ENCODE measurements at regions not wholly inside any gene's neighbourhood (a gene's known extent, or its start where the extent isn't known, plus 50 kb on each side); places are given as distances from the start of the nearest gene placed in this dataset.

DNA sequence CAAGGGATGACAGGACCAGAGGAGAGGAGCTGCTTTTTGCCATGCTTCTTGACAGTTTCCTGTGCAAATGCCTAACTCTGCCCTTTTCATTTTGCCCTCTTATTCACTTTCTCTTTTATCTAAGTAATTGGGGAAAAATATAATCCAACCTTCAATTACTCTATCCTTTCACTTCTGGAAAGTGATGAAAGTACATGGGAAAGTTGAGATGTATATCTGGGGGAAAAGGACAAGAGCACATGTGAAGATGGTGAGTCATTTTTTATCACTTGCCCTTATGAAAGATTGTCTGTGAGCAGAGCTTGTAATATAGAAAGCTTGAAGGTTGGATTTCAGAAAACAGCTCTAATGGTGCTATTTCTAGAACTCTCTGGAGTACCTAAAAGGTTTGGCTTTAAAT lies 1070.7 kb downstream of the CNTNAP5 start:
- H3K4me3 ChIP-seq, result no peak overlapping the region
- no peak for DNase-seq
- no peaks in the 10 kb centered on the region for H3K27me3 ChIP-seq
- H3K36me3 ChIP-seq, result no peaks in the 10 kb centered on the region
- TF ChIP-seq CTCF (IDR thresholded peaks at IDR 0.05), result no peak
- no peak for TF ChIP-seq POLR2A (IDR thresholded peaks at IDR 0.05)
- no peaks in the 10 kb centered on the region for H3K4me1 ChIP-seq
- no peaks in the 10 kb centered on the region for H3K9me3 ChIP-seq
- H3K27ac ChIP-seq, result no peak overlapping the region

DNA sequence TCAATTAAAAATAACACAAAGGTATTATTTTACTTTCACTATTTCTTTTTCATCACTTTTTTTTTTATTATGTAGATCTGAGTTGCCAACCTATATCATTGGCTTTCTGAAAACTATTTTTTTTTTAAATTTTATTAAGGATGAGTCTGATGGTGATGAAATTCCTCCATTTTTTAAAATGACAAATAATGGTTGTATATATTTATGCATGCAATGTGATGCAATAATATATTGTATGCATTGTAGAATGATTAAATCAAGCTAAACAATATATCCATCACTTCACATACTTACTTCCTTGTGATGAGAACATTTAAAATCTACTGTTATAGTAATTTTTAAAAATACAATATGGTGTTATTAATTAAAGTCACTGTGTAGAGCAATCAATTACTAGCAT lies 1081.6 kb downstream of the CNTNAP5 start:
- Histone ChIP-seq H3K27me3 (no peaks in the 10 kb centered on the region), H3K36me3 (no peaks in the 10 kb centered on the region), H3K9me3 (no peaks in the 10 kb centered on the region), H3K4me1 (no peaks in the 10 kb centered on the region), H3K27ac (no peak overlapping the region), H3K4me3 (no peak overlapping the region)
- DNase-seq, result no peak
- no peak for TF ChIP-seq CTCF (IDR thresholded peaks at IDR 0.05)

- no peak overlapping the region for H3K27ac ChIP-seq
- no peak overlapping the region for H3K4me3 ChIP-seq
- TF ChIP-seq CTCF (IDR thresholded peaks at IDR 0.05), result no peak
- no peak for TF ChIP-seq POLR2A (IDR thresholded peaks at IDR 0.05)
- no peak for DNase-seq
- no peaks in the 10 kb centered on the region for H3K36me3 ChIP-seq
- H3K4me1 ChIP-seq, result no peaks in the 10 kb centered on the region
- H3K9me3 ChIP-seq, result no peaks in the 10 kb centered on the region
- no peaks in the 10 kb centered on the region for H3K27me3 ChIP-seq
These were observed 1082.4 kb downstream of the CNTNAP5 start for GRCh38 chr2:125107446-125107845.

GRCh38 chr2:125108251-125108650 lies 1083.2 kb downstream of the CNTNAP5 start:
- Histone ChIP-seq H3K27ac (no peak overlapping the region), H3K36me3 (no peaks in the 10 kb centered on the region), H3K4me3 (no peak overlapping the region), H3K9me3 (no peaks in the 10 kb centered on the region), H3K4me1 (no peaks in the 10 kb centered on the region), H3K27me3 (no peaks in the 10 kb centered on the region)
- no peak for TF ChIP-seq POLR2A (IDR thresholded peaks at IDR 0.05)
- no peak for TF ChIP-seq CTCF (IDR thresholded peaks at IDR 0.05)
- no peak for DNase-seq

DNA sequence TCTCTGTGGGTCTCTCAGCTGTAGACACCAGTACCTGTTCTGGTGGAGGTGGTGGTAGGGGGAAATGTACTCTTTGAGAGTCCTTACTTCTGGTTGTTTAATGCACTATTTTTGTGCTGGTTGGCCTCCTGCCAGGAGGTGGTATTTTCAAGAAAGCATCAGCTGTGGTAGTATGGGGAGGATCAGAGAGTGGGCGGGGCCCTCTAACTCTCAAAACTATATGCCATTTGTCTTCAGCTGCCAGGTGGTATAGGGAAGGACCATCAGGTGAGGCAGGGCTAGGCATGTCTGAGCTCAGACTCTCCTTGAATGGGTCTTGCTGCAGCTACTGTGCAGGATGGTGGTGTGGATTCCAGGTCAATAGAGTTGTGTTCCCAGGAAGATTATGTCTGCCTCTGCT lies 1100.8 kb downstream of the CNTNAP5 start:
- no peak overlapping the region for H3K4me3 ChIP-seq
- H3K36me3 ChIP-seq, result no peaks in the 10 kb centered on the region
- TF ChIP-seq CTCF (IDR thresholded peaks at IDR 0.05) (no peak), POLR2A (IDR thresholded peaks at IDR 0.05) (no peak)
- H3K27me3 ChIP-seq, result no peaks in the 10 kb centered on the region
- no peaks in the 10 kb centered on the region for H3K9me3 ChIP-seq
- DNase-seq, result no peak
- H3K4me1 ChIP-seq, result no peaks in the 10 kb centered on the region
- no peak overlapping the region for H3K27ac ChIP-seq

DNA sequence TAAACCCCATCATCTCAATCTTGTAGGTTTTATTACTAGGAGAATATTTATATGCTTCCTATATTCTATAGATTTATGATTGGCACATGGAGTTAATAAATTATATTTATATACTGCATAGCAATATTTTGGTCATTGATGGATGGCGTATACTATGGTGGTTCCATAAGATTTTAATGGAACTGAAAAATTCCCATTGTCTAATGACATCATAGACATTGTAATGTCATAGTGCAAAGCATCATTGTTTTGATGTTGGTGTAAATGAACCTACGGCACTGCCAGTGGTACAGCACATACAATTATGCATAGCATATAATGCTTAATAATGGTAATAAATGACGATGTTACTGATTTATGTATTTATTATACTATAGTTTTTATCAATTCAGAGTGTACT lies 1135.9 kb downstream of the CNTNAP5 start:
- no peak for DNase-seq
- H3K27ac ChIP-seq, result no peak overlapping the region
- H3K27me3 ChIP-seq, result no peaks in the 10 kb centered on the region
- no peaks in the 10 kb centered on the region for H3K9me3 ChIP-seq
- H3K36me3 ChIP-seq, result no peaks in the 10 kb centered on the region
- TF ChIP-seq CTCF (IDR thresholded peaks at IDR 0.05) (no peak), POLR2A (IDR thresholded peaks at IDR 0.05) (no peak)
- H3K4me1 ChIP-seq, result no peaks in the 10 kb centered on the region
- H3K4me3 ChIP-seq, result no peak overlapping the region
